RWPE1 (cell line): ENCODE measurements at regions not wholly inside any gene's neighbourhood (a gene's known extent, or its start where the extent isn't known, plus 50 kb on each side); places are given as distances from the start of the nearest gene placed in this dataset.

Experiments
- CTCF ChIA-PET: fragments of 350-600 bp; sonication (Branson Sonifier 250); formaldehyde crosslinking; extraction: SDS; loops from one replicate; lab custom pipeline; 2021; lab: Yijun Ruan, JAX
- POLR2A ChIA-PET: fragments of 400-600 bp; formaldehyde crosslinking; extraction: SDS; loops from one replicate; lab custom pipeline; 2020; ENCODE audit warnings: antibody characterized with exemption; ENCODE audit not compliant: low non-redundant PET; lab: Yijun Ruan, JAX
- DNase-seq: peaks from one replicate; pipeline ENCODE4 v3.0.0; 2012; ENCODE audit warnings: low spot score
- H3K27ac ChIP-seq: fragments of 450-650 bp; 2 replicates; pipeline ENCODE4 v1.5.1; 2017
- CTCF ChIP-seq: fragments of 450-650 bp; conservative IDR thresholded peaks from 2 replicates; pipeline ENCODE4 v1.5.1; 2017; ENCODE audit warnings: low read depth, mild to moderate bottlenecking

GRCh38 chr13:31943591-31943990 lies 88.0 kb upstream of the FRY start:
- no peak for DNase-seq
- no peak for TF ChIP-seq CTCF
- POLR2A ChIA-PET = no interaction called here
- CTCF ChIA-PET = no interaction called here
- H3K27ac ChIP-seq = no peak overlapping the region

- no peak for TF ChIP-seq CTCF
- POLR2A ChIA-PET = no interaction called here
- no peak for DNase-seq
- CTCF ChIA-PET = no interaction called here
- peak overlapping the region; percentile 71 for H3K27ac ChIP-seq
These were observed 87.1 kb upstream of the FRY start for GRCh38 chr13:31944262-31945160.

- ChIA-PET POLR2A (no interaction called here), CTCF (interaction anchor here (0.6 to 0.8 kb wide), 2 partner anchors 209 to 391 kb away, joined by 4 read pairs; no protein-coding TSS in a partner anchor)
- H3K27ac ChIP-seq = peak overlapping the region; percentile 71
- TF ChIP-seq CTCF = no peak
- peak; percentile 76 for DNase-seq
These were observed 86.2 kb upstream of the FRY start for GRCh38 chr13:31945202-31945961.

- no peak for DNase-seq
- no peak overlapping the region; the same call in 1 of the 2 replicates for H3K27ac ChIP-seq
- ChIA-PET POLR2A (no interaction called here), CTCF (interaction anchor here (0.7 to 0.8 kb wide), 3 partner anchors 55 to 468 kb away, joined by 3 to 4 read pairs (median 3); no protein-coding TSS in a partner anchor)
- TF ChIP-seq CTCF = no peak
These were observed 85.3 kb upstream of the FRY start for GRCh38 chr13:31946091-31946770.

GRCh38 chr13:31947105-31947504 lies 84.5 kb upstream of the FRY start:
- ChIA-PET CTCF (interaction anchor here (0.7 kb wide), 1 partner anchor 55 kb away, joined by 3 read pairs; no protein-coding TSS in a partner anchor), POLR2A (no interaction called here)
- TF ChIP-seq CTCF = no peak
- H3K27ac ChIP-seq = no peak overlapping the region
- no peak for DNase-seq

- CTCF ChIA-PET = no interaction called here
- DNase-seq = no peak
- H3K27ac ChIP-seq = no peak overlapping the region
- POLR2A ChIA-PET = no interaction called here
- TF ChIP-seq CTCF = no peak
These were observed 84.1 kb upstream of the FRY start for GRCh38 chr13:31947506-31947905.
